ENCODE measurements at regions not wholly inside any gene's neighbourhood (a gene's known extent, or its start where the extent isn't known, plus 50 kb on each side); places are given as distances from the start of the nearest gene placed in this dataset.
"Not testable (repeated sequence)": the region's sequence is repeated elsewhere in the genome, so short reads cannot be mapped to it uniquely, and the experiment has no call there.

- H3K4me1 ChIP-seq (ENCODE audit: control insufficient read depth, insufficient read depth, low read length): peaks cover 8% of the 10 kb centered on the region
- H3K9me3 ChIP-seq (ENCODE audit: control insufficient read depth, insufficient read depth, low read length): peaks cover 6% of the 10 kb centered on the region
- no peak overlapping the region for H3K27ac ChIP-seq (ENCODE audit: low read depth, low read length)
- no peak overlapping the region for H3K9ac ChIP-seq (ENCODE audit: low read depth, low read length)
- H3K36me3 ChIP-seq (ENCODE audit: control insufficient read depth, insufficient read depth, low read length): no peaks in the 10 kb centered on the region
- no peaks in the 10 kb centered on the region for H3K27me3 ChIP-seq (ENCODE audit: control insufficient read depth, insufficient read depth, low read length)
- H3K4me3 ChIP-seq (ENCODE audit: low read depth, low read length): no peak overlapping the region
Observed at GRCh38 chr2:129828792-129829191, 150.7 kb upstream of the RAB6C start.

DNA sequence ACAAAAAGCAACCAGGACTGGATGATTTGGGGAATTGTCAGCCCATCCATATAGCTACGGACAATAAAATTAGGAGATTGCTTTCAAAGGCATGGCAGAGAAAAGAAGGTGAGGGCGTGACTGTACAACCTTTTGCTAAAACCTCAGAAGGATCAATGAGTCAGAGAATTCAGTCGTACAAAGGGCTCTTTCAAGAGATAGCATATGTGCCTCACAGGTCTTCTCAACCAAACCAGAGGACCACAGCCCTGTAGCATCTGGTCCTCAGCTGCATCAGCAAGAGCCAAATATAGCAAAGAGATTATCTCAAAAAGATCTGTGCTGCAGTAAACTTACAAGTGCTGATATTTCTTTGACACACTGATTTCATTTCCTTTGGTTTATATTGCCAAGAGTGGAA lies 149.9 kb upstream of the RAB6C start:
- Histone ChIP-seq H3K36me3 (ENCODE audit: control insufficient read depth, insufficient read depth, low read length) (no peaks in the 10 kb centered on the region), H3K4me1 (ENCODE audit: control insufficient read depth, insufficient read depth, low read length) (peaks cover 8% of the 10 kb centered on the region), H3K27me3 (ENCODE audit: control insufficient read depth, insufficient read depth, low read length) (no peaks in the 10 kb centered on the region), H3K4me3 (ENCODE audit: low read depth, low read length) (no peak overlapping the region), H3K9me3 (ENCODE audit: control insufficient read depth, insufficient read depth, low read length) (peaks cover 6% of the 10 kb centered on the region), H3K9ac (ENCODE audit: low read depth, low read length) (no peak overlapping the region), H3K27ac (ENCODE audit: low read depth, low read length) (no peak overlapping the region)

DNA sequence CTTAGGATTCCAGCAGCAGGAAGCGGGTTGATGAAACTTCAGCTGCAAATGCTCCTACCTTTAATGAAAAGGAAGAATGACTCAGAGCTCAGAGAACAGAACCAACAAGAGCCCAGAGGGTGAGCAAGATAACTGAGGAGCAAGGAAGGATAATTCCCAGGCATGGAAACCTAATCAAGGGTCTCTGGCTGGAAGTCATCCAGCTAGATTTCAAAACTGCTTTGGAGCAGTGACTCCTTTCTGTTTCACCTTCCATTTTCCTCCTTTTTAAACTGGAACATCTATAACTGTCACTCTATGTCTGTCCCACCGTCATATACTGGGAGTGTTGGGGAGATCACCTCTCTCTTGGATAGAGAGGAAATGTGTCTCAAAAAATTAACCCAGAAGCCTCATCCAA lies 148.4 kb upstream of the RAB6C start:
- Histone ChIP-seq H3K4me3 (ENCODE audit: low read depth, low read length) (no peak overlapping the region), H3K27ac (ENCODE audit: low read depth, low read length) (no peak overlapping the region), H3K9ac (ENCODE audit: low read depth, low read length) (no peak overlapping the region), H3K4me1 (ENCODE audit: control insufficient read depth, insufficient read depth, low read length) (peaks cover 8% of the 10 kb centered on the region), H3K27me3 (ENCODE audit: control insufficient read depth, insufficient read depth, low read length) (no peaks in the 10 kb centered on the region), H3K36me3 (ENCODE audit: control insufficient read depth, insufficient read depth, low read length) (no peaks in the 10 kb centered on the region), H3K9me3 (ENCODE audit: control insufficient read depth, insufficient read depth, low read length) (peaks cover 6% of the 10 kb centered on the region)

- not testable (repeated sequence) for H3K9ac ChIP-seq (ENCODE audit: low read depth, low read length); H3K36me3 ChIP-seq (ENCODE audit: control insufficient read depth, insufficient read depth, low read length); H3K9me3 ChIP-seq (ENCODE audit: control insufficient read depth, insufficient read depth, low read length); H3K27me3 ChIP-seq (ENCODE audit: control insufficient read depth, insufficient read depth, low read length); H3K4me3 ChIP-seq (ENCODE audit: low read depth, low read length); H3K27ac ChIP-seq (ENCODE audit: low read depth, low read length); H3K4me1 ChIP-seq (ENCODE audit: control insufficient read depth, insufficient read depth, low read length)
Observed at GRCh38 chr2:129833465-129833864, 146.0 kb upstream of the RAB6C start.

DNA sequence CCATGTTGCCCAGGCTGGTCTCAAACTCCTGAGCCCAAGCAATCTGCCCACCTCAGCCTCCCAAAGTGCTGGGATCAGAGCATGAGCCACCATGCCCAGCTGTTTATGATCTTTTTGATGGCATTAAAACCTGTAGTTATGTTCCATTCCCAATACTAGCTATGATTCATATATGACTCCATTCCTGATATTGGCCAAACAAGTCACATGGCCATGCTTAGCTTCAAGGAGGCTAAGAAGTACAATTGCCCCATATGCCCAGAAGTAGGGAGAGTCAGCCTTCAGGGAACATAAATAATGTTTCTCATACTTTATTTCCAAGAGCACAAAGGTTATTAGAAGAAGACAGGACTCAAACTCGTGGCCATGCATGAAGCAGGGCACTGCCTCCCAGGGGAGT lies 132.4 kb upstream of the RAB6C start:
- Histone ChIP-seq H3K4me3 (ENCODE audit: low read depth, low read length) (no peak overlapping the region), H3K4me1 (ENCODE audit: control insufficient read depth, insufficient read depth, low read length) (no peaks in the 10 kb centered on the region), H3K36me3 (ENCODE audit: control insufficient read depth, insufficient read depth, low read length) (no peaks in the 10 kb centered on the region), H3K9ac (ENCODE audit: low read depth, low read length) (no peak overlapping the region), H3K27me3 (ENCODE audit: control insufficient read depth, insufficient read depth, low read length) (no peaks in the 10 kb centered on the region), H3K9me3 (ENCODE audit: control insufficient read depth, insufficient read depth, low read length) (0 out of 2 replicates have a peak, but pooled peaks cover 3% of the 10 kb centered on the region), H3K27ac (ENCODE audit: low read depth, low read length) (no peak overlapping the region)

DNA sequence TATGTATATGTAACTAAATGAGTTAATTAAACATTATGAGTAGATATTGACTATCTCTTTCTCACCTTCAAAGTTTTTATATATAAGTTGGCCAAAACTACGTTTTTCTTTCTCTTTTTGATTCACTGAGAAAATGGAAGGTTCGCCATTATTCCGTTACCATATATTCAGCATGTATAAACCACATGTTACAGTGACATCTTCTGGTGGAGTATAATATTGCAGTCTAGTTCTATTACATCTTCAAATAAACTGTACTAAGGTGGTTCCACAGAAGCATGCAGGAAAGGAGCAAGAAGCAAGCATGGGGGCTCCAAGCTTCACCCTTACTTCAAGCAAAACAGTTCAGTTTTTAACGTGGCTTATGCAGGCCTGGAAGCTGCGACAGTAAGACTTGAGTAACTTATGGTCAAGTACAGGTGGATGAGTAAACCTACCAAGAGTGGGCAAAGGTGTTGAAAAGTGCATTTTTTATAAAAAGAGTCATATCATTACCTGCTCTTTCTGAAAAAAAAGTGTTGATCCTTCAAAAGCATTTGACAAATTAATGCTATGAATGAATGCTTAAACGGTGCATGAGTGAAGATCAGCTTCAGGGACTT lies 129.8 kb upstream of the RAB6C start:
- Histone ChIP-seq H3K4me3 (ENCODE audit: low read depth, low read length) (no peak overlapping the region), H3K27ac (ENCODE audit: low read depth, low read length) (no peak overlapping the region), H3K4me1 (ENCODE audit: control insufficient read depth, insufficient read depth, low read length) (no peaks in the 10 kb centered on the region), H3K27me3 (ENCODE audit: control insufficient read depth, insufficient read depth, low read length) (no peaks in the 10 kb centered on the region), H3K36me3 (ENCODE audit: control insufficient read depth, insufficient read depth, low read length) (no peaks in the 10 kb centered on the region), H3K9me3 (ENCODE audit: control insufficient read depth, insufficient read depth, low read length) (0 out of 2 replicates have a peak, but pooled peaks cover 3% of the 10 kb centered on the region), H3K9ac (ENCODE audit: low read depth, low read length) (no peak overlapping the region)

- Histone ChIP-seq H3K27ac (ENCODE audit: low read depth, low read length) (no peak overlapping the region), H3K4me1 (ENCODE audit: control insufficient read depth, insufficient read depth, low read length) (no peaks in the 10 kb centered on the region), H3K9me3 (ENCODE audit: control insufficient read depth, insufficient read depth, low read length) (no peaks in the 10 kb centered on the region), H3K4me3 (ENCODE audit: low read depth, low read length) (no peak overlapping the region), H3K27me3 (ENCODE audit: control insufficient read depth, insufficient read depth, low read length) (no peaks in the 10 kb centered on the region), H3K9ac (ENCODE audit: low read depth, low read length) (no peak overlapping the region), H3K36me3 (ENCODE audit: control insufficient read depth, insufficient read depth, low read length) (no peaks in the 10 kb centered on the region)
Observed at GRCh38 chr2:129857200-129857599, 122.3 kb upstream of the RAB6C start.

GRCh38 chr2:129859175-129859574 lies 120.3 kb upstream of the RAB6C start:
- Histone ChIP-seq H3K9ac (ENCODE audit: low read depth, low read length) (no peak overlapping the region), H3K36me3 (ENCODE audit: control insufficient read depth, insufficient read depth, low read length) (no peaks in the 10 kb centered on the region), H3K27me3 (ENCODE audit: control insufficient read depth, insufficient read depth, low read length) (no peaks in the 10 kb centered on the region), H3K4me3 (ENCODE audit: low read depth, low read length) (no peak overlapping the region), H3K9me3 (ENCODE audit: control insufficient read depth, insufficient read depth, low read length) (no peaks in the 10 kb centered on the region), H3K4me1 (ENCODE audit: control insufficient read depth, insufficient read depth, low read length) (no peaks in the 10 kb centered on the region), H3K27ac (ENCODE audit: low read depth, low read length) (no peak overlapping the region)

DNA sequence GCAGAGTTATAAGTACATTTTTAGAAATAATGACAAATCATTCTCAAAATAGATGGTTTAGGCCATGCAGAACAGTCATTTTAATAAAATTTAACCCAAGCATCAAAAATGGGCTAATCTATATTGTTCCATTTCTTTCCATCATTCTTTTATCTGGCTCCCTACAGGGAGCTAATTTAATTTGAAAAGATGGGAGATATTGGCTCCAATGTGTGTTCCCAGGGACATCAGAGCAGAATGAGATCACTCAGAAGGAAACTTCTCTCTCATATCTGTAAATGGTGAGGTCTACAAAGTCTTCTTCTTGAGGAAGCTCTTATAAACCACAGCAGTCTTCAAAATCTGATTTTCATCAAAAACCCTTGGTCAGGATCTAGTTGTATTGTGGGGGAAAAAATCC lies 119.4 kb upstream of the RAB6C start:
- Histone ChIP-seq H3K9me3 (ENCODE audit: control insufficient read depth, insufficient read depth, low read length) (no peaks in the 10 kb centered on the region), H3K9ac (ENCODE audit: low read depth, low read length) (no peak overlapping the region), H3K27ac (ENCODE audit: low read depth, low read length) (no peak overlapping the region), H3K36me3 (ENCODE audit: control insufficient read depth, insufficient read depth, low read length) (no peaks in the 10 kb centered on the region), H3K4me1 (ENCODE audit: control insufficient read depth, insufficient read depth, low read length) (no peaks in the 10 kb centered on the region), H3K27me3 (ENCODE audit: control insufficient read depth, insufficient read depth, low read length) (no peaks in the 10 kb centered on the region), H3K4me3 (ENCODE audit: low read depth, low read length) (no peak overlapping the region)

DNA sequence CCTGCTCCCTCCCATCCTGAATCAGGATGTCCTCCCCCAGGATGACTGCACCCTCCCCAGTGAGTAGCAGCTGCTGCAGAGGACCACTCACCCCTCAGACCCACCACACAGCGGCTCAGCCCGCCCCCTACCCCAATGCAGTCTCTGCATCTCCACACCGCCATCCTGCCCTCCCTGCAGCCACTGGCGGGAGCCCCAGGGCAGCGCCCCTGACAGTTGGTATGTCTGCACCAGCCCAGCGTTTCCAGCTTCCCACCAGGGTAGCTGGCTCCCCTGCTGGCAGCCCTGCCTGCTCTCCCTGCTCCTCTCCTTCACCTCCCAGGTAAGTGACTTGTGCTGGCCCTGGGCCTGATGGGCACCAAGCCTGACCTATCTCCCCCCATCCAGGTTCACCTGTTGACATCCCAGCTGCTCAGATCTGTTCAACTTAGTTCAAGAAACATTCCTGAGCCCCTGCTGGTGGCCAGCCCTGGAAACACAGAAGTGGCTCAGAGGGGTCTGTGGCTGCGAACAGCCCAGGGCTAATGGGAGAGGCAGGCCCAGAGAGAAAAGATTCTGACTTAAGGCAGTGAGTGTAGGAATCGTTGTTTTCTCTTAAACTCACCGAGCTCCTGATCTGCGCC lies 117.7 kb upstream of the RAB6C start:
- Histone ChIP-seq H3K9ac (ENCODE audit: low read depth, low read length) (no peak overlapping the region), H3K4me1 (ENCODE audit: control insufficient read depth, insufficient read depth, low read length) (no peaks in the 10 kb centered on the region), H3K27me3 (ENCODE audit: control insufficient read depth, insufficient read depth, low read length) (no peaks in the 10 kb centered on the region), H3K36me3 (ENCODE audit: control insufficient read depth, insufficient read depth, low read length) (no peaks in the 10 kb centered on the region), H3K27ac (ENCODE audit: low read depth, low read length) (no peak overlapping the region), H3K9me3 (ENCODE audit: control insufficient read depth, insufficient read depth, low read length) (no peaks in the 10 kb centered on the region), H3K4me3 (ENCODE audit: low read depth, low read length) (no peak overlapping the region)

DNA sequence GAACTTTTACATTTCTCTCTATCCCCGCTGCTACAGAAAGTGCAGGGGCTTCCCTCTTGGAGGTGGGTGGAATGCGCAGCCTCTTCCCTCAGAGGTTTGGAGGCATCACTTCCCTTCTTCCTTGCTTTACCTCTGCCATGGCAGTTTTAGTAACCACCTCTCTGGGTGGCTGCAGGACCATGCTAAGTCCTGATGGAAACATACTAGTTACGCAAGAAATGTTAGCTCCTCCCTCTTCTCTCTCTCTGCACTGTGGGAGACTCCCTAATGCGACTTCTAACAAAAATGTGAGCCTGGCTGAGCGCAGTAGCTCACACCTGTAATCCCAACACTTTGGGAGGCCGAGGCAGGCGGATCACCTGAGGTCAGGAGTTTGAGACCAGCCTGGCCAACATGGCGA lies 116.8 kb upstream of the RAB6C start:
- Histone ChIP-seq H3K4me3 (ENCODE audit: low read depth, low read length) (no peak overlapping the region), H3K36me3 (ENCODE audit: control insufficient read depth, insufficient read depth, low read length) (no peaks in the 10 kb centered on the region), H3K4me1 (ENCODE audit: control insufficient read depth, insufficient read depth, low read length) (no peaks in the 10 kb centered on the region), H3K27ac (ENCODE audit: low read depth, low read length) (no peak overlapping the region), H3K27me3 (ENCODE audit: control insufficient read depth, insufficient read depth, low read length) (no peaks in the 10 kb centered on the region), H3K9me3 (ENCODE audit: control insufficient read depth, insufficient read depth, low read length) (no peaks in the 10 kb centered on the region), H3K9ac (ENCODE audit: low read depth, low read length) (no peak overlapping the region)
